ENCODE measurements at regions not wholly inside any gene's neighbourhood (a gene's known extent, or its start where the extent isn't known, plus 50 kb on each side); places are given as distances from the start of the nearest gene placed in this dataset.

DNA sequence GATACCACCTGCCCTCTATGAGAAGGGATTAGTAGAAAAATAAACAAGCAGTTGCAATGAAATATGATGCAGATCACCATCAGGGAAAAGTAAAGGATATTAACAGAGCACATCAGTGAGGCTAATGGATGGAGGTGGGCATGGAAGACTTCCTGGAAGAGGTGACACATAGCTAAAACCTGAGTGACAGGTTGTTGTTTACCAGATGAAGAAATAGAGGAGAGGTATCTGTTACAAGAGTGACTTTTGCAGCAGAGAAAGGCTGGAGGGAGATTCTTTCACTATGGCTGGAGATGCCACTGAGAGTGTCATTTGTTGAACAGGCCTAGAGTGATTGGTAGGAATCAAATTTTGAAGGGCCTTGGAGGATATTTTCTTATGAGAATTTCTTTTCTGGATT lies 646.2 kb downstream of the GATA3 start:
- RAD21 ChIA-PET (ENCODE audit: unreplicated experiment): no interaction called here
- Histone ChIP-seq H3K36me3 (ENCODE audit: control insufficient read depth in 2 of 2, insufficient read depth in 2 of 2, low read length in 1 of 2) (no peaks in the 10 kb centered on the region), H3K4me2 (ENCODE audit: control insufficient read depth, insufficient read depth) (no peak overlapping the region), H3K9me3 (replicated peaks; ENCODE audit: control insufficient read depth, insufficient read depth, low read length) (no peaks in the 10 kb centered on the region), H3K27me3 (replicated peaks in 1 of 2; ENCODE audit: control insufficient read depth in 2 of 2, insufficient read depth in 2 of 2, low read length in 1 of 2) (no peaks in the 10 kb centered on the region), H3K79me2 (ENCODE audit: control insufficient read depth, insufficient read depth, low read length) (no peaks in the 10 kb centered on the region), H4K20me1 (ENCODE audit: control insufficient read depth, insufficient read depth) (no peaks in the 10 kb centered on the region), H3K9ac (ENCODE audit: control insufficient read depth, insufficient read depth, low read length) (no peak overlapping the region), H2AFZ (ENCODE audit: control insufficient read depth, low read depth, low read length) (no peak overlapping the region), H3K4me1 (ENCODE audit: control insufficient read depth, insufficient read depth, low read length) (no peaks in the 10 kb centered on the region), H3K27ac (ENCODE audit: control insufficient read depth, insufficient read depth) (no peak overlapping the region), H3K4me3 (no peak overlapping the region)
- POLR2A ChIA-PET: no interaction called here
- no TSS peak for BruUV-seq (replicated peaks)
- DNase-seq (ENCODE audit: low read depth, low spot score) (no peak), ATAC-seq (no peak), FAIRE-seq (no peak)
- TF ChIP-seq PAX5 (IDR thresholded peaks at IDR 0.05; ENCODE audit: borderline replicate concordance, low read depth, low read length) (no peak), EZH2 (IDR thresholded peaks at IDR 0.05; ENCODE audit: borderline replicate concordance, control insufficient read depth, low read depth, low read length) (no peak)
- intact Hi-C loops (cut with micrococcal nuclease; ENCODE audit: unreplicated experiment) (no loop called here), in situ Hi-C loops (cut with MboI) (no loop called here)
- CTCF ChIA-PET: no interaction called here
- SMC1A ChIA-PET (ENCODE audit: uncharacterized antibody, unreplicated experiment): no interaction called here

DNA sequence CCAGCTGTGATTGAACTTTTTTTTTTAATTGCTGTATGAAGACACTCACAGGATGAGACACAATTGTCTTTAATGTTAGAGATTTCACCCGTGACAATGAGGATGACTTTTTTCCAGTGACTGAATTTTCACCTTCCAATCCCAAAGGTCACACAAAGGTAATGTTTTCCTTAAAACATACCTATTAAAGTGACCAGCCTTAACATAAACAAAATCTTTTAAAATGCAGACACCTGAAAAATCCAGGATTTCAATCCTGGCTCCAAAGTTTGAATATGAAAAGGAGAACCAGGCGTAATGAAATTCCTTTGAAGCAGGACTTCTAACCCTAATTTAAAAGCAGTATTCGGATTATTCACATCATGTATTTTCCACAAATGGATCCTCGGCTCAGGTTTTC lies 647.7 kb downstream of the GATA3 start:
- no peak overlapping the region for H3K27ac ChIP-seq (ENCODE audit: control insufficient read depth, insufficient read depth)
- no peak overlapping the region for H2AFZ ChIP-seq (ENCODE audit: control insufficient read depth, low read depth, low read length)
- no peak overlapping the region for H3K4me3 ChIP-seq
- SMC1A ChIA-PET (ENCODE audit: uncharacterized antibody, unreplicated experiment): no interaction called here
- H3K36me3 ChIP-seq (ENCODE audit: control insufficient read depth in 2 of 2, insufficient read depth in 2 of 2, low read length in 1 of 2): no peaks in the 10 kb centered on the region
- FAIRE-seq (no peak), DNase-seq (ENCODE audit: low read depth, low spot score) (no peak), ATAC-seq (no peak)
- no peaks in the 10 kb centered on the region for H4K20me1 ChIP-seq (ENCODE audit: control insufficient read depth, insufficient read depth)
- BruUV-seq (replicated peaks): no TSS peak
- in situ Hi-C loops (cut with MboI): no loop called here
- H3K79me2 ChIP-seq (ENCODE audit: control insufficient read depth, insufficient read depth, low read length): no peaks in the 10 kb centered on the region
- H3K9ac ChIP-seq (ENCODE audit: control insufficient read depth, insufficient read depth, low read length): no peak overlapping the region
- intact Hi-C loops (cut with micrococcal nuclease; ENCODE audit: unreplicated experiment): no loop called here
- no peaks in the 10 kb centered on the region for H3K27me3 ChIP-seq (replicated peaks in 1 of 2; ENCODE audit: control insufficient read depth in 2 of 2, insufficient read depth in 2 of 2, low read length in 1 of 2)
- H3K4me1 ChIP-seq (ENCODE audit: control insufficient read depth, insufficient read depth, low read length): no peaks in the 10 kb centered on the region
- RAD21 ChIA-PET (ENCODE audit: unreplicated experiment): no interaction called here
- TF ChIP-seq BCL11A (IDR thresholded peaks at IDR 0.05; ENCODE audit: low read depth, low read length): no peak
- CTCF ChIA-PET: interaction anchor here (1.2 kb wide), 1 partner anchor 12 kb away, joined by 3 read pairs; no protein-coding TSS in a partner anchor
- no peak overlapping the region for H3K4me2 ChIP-seq (ENCODE audit: control insufficient read depth, insufficient read depth)
- no peaks in the 10 kb centered on the region for H3K9me3 ChIP-seq (replicated peaks; ENCODE audit: control insufficient read depth, insufficient read depth, low read length)
- 36% methylated on average over 4 of the region's 4 CpGs for WGBS (ENCODE audit: insufficient coverage, insufficient replicate concordance, low lambda C conversion rate, missing lambda C conversion rate)
- POLR2A ChIA-PET: no interaction called here
